MCF 10A (cell line): ENCODE measurements at regions not wholly inside any gene's neighbourhood (a gene's known extent, or its start where the extent isn't known, plus 50 kb on each side); places are given as distances from the start of the nearest gene placed in this dataset.

ENCODE experiments used
- BruUV-seq: library from RNA; stranded (reverse); fragments of 400-500 nt; replicated peaks from 2 replicates; lab custom pipeline; 2021; lab: Mats Ljungman, UMichigan
- CTCF ChIA-PET: fragments of 300-600 bp; sonication (Branson Sonifier 250); formaldehyde crosslinking; extraction: SDS; loops from one replicate; lab custom pipeline; 2021; ENCODE audit warnings: antibody characterized with exemption, inconsistent platforms; lab: Yijun Ruan, JAX
- POLR2A ChIA-PET: fragments of 300-600, 350-650 bp; sonication (Branson Sonifier 250); formaldehyde crosslinking; extraction: SDS; loops from one replicate; lab custom pipeline; 2020; ENCODE audit warnings: antibody characterized with exemption, inconsistent platforms; lab: Yijun Ruan, JAX
- DNase-seq: peaks from one replicate; pipeline ENCODE4 v3.0.0-alpha.2; 2018; ENCODE audit not compliant: unreplicated experiment
- H3K27ac Mint-ChIP-seq: one replicate; pipeline ENCODE4 v1.8.0; 2022; ENCODE audit warnings: mild to moderate bottlenecking, low read depth, mixed read lengths; ENCODE audit not compliant: unreplicated experiment
- H3K27me3 Mint-ChIP-seq: one replicate; pipeline ENCODE4 v1.8.0; 2022; ENCODE audit warnings: mixed read lengths; ENCODE audit not compliant: insufficient read depth, unreplicated experiment
- H3K36me3 Mint-ChIP-seq: one replicate; pipeline ENCODE4 v1.8.0; 2022; ENCODE audit warnings: mild to moderate bottlenecking, moderate library complexity, mixed read lengths; ENCODE audit not compliant: insufficient read depth, unreplicated experiment
- H3K4me1 Mint-ChIP-seq: one replicate; pipeline ENCODE4 v1.8.0; 2022; ENCODE audit warnings: mixed read lengths; ENCODE audit not compliant: insufficient read depth, unreplicated experiment
- H3K4me3 Mint-ChIP-seq: one replicate; pipeline ENCODE4 v1.8.0; 2022; ENCODE audit warnings: mild to moderate bottlenecking, moderate library complexity, mixed read lengths; ENCODE audit not compliant: unreplicated experiment
- H3K9me3 Mint-ChIP-seq: one replicate; pipeline ENCODE4 v1.8.0; 2022; ENCODE audit warnings: mixed read lengths; ENCODE audit not compliant: unreplicated experiment
- CTCF ChIP-seq: fragments of 200-600 bp; IDR thresholded peaks from one replicate; pipeline ENCODE4 v1.8.0; 2022; ENCODE audit warnings: antibody characterized with exemption, mild to moderate bottlenecking; ENCODE audit not compliant: unreplicated experiment
- intact Hi-C: fragments of 100-400 bp; cut with micrococcal nuclease; formaldehyde crosslinking; loops from 2 replicates; pipeline ENCODE4 v1.14.1; 2022

- no peak overlapping the region for H3K4me3 Mint-ChIP-seq
- H3K4me1 Mint-ChIP-seq = no peaks in the 10 kb centered on the region
- ChIA-PET CTCF (no interaction called here), POLR2A (no interaction called here)
- no peak for TF ChIP-seq CTCF
- H3K9me3 Mint-ChIP-seq = no peaks in the 10 kb centered on the region
- H3K27ac Mint-ChIP-seq = no peak overlapping the region
- BruUV-seq = no TSS peak
- no peaks in the 10 kb centered on the region for H3K36me3 Mint-ChIP-seq
- intact Hi-C loops = no loop called here
- no peak for DNase-seq
- H3K27me3 Mint-ChIP-seq = no peaks in the 10 kb centered on the region
Observed at GRCh38 chr20:24795436-24795835, 153.6 kb upstream of the CST7 start.

- ChIA-PET POLR2A (no interaction called here), CTCF (interaction anchor here (0.6 kb wide), 1 partner anchor 1360 kb away, joined by 3 read pairs; no protein-coding TSS in a partner anchor)
- intact Hi-C loops = no loop called here
- no peak for TF ChIP-seq CTCF
- Mint-ChIP-seq H3K36me3 (no peaks in the 10 kb centered on the region), H3K27me3 (no peaks in the 10 kb centered on the region), H3K27ac (no peak overlapping the region), H3K4me3 (no peak overlapping the region), H3K4me1 (no peaks in the 10 kb centered on the region), H3K9me3 (no peaks in the 10 kb centered on the region)
- no TSS peak for BruUV-seq
- DNase-seq = no peak
Observed at GRCh38 chr20:24796236-24796635, 152.8 kb upstream of the CST7 start.

- CTCF ChIA-PET = interaction anchor here (1.0 kb wide), 1 partner anchor 12 kb away, joined by 6 read pairs; no protein-coding TSS in a partner anchor
- Mint-ChIP-seq H3K36me3 (no peaks in the 10 kb centered on the region), H3K4me1 (no peaks in the 10 kb centered on the region), H3K27me3 (no peaks in the 10 kb centered on the region), H3K9me3 (no peaks in the 10 kb centered on the region), H3K4me3 (no peak overlapping the region), H3K27ac (no peak overlapping the region)
- POLR2A ChIA-PET = no interaction called here
- BruUV-seq = no TSS peak
- intact Hi-C loops = no loop called here
- TF ChIP-seq CTCF = no peak
- no peak for DNase-seq
Observed at GRCh38 chr20:24797113-24797512, 152.0 kb upstream of the CST7 start.

GRCh38 chr20:24797745-24798655 is 151.1 kb upstream of the CST7 start:
- Mint-ChIP-seq H3K36me3 (no peaks in the 10 kb centered on the region), H3K27ac (no peak overlapping the region), H3K9me3 (no peaks in the 10 kb centered on the region), H3K27me3 (no peaks in the 10 kb centered on the region), H3K4me3 (no peak overlapping the region), H3K4me1 (no peaks in the 10 kb centered on the region)
- TF ChIP-seq CTCF = no peak
- no peak for DNase-seq
- intact Hi-C loops = no loop called here
- BruUV-seq = no TSS peak
- ChIA-PET CTCF (interaction anchor here (1.0 to 1.3 kb wide), 2 partner anchors 13 to 17 kb away, joined by 4 to 6 read pairs; no protein-coding TSS in a partner anchor), POLR2A (no interaction called here)
